ENCODE measurements at regions not wholly inside any gene's neighbourhood (a gene's known extent, or its start where the extent isn't known, plus 50 kb on each side); places are given as distances from the start of the nearest gene placed in this dataset.

- DNase-seq (ENCODE audit: low spot score), result no peak
- no peaks in the 10 kb centered on the region for H3K27me3 ChIP-seq (ENCODE audit: insufficient read depth)
- no peak overlapping the region for H2AFZ ChIP-seq
- no peak for TF ChIP-seq CREB1 (CRISPR knock-in tag; IDR thresholded peaks at IDR 0.05; ENCODE audit: low read depth)
- TF ChIP-seq ZNF114 (CRISPR knock-in tag; IDR thresholded peaks at IDR 0.05), result no peak
- no peak for TF ChIP-seq EZH2 (IDR thresholded peaks at IDR 0.05; ENCODE audit: low read depth, unreplicated experiment)
- no peak for TF ChIP-seq ZNF331 (CRISPR knock-in tag; IDR thresholded peaks at IDR 0.05; ENCODE audit: low read depth)
- TF ChIP-seq ETS1 (IDR thresholded peaks at IDR 0.05), result no peak
- TF ChIP-seq ZNF462 (CRISPR knock-in tag; IDR thresholded peaks at IDR 0.05), result no peak
- no peak for TF ChIP-seq STAT1 (IDR thresholded peaks at IDR 0.05; ENCODE audit: unreplicated experiment)
- no peak for TF ChIP-seq EZH2phosphoT487 (IDR thresholded peaks at IDR 0.05; ENCODE audit: unreplicated experiment)
- TF ChIP-seq NANOG (IDR thresholded peaks at IDR 0.05; ENCODE audit: borderline replicate concordance), result no peak
- TF ChIP-seq JUNB (IDR thresholded peaks at IDR 0.05; ENCODE audit: unreplicated experiment), result no peak
- no peak for TF ChIP-seq POLR2AphosphoS5 (IDR thresholded peaks at IDR 0.05; ENCODE audit: low read depth)
- no peak for TF ChIP-seq REST (IDR thresholded peaks at IDR 0.05; ENCODE audit: unreplicated experiment)
- TF ChIP-seq, protein P1, sequence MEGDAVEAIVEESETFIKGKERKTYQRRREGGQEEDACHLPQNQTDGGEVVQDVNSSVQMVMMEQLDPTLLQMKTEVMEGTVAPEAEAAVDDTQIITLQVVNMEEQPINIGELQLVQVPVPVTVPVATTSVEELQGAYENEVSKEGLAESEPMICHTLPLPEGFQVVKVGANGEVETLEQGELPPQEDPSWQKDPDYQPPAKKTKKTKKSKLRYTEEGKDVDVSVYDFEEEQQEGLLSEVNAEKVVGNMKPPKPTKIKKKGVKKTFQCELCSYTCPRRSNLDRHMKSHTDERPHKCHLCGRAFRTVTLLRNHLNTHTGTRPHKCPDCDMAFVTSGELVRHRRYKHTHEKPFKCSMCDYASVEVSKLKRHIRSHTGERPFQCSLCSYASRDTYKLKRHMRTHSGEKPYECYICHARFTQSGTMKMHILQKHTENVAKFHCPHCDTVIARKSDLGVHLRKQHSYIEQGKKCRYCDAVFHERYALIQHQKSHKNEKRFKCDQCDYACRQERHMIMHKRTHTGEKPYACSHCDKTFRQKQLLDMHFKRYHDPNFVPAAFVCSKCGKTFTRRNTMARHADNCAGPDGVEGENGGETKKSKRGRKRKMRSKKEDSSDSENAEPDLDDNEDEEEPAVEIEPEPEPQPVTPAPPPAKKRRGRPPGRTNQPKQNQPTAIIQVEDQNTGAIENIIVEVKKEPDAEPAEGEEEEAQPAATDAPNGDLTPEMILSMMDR (conservative IDR thresholded peaks at IDR 0.05; ENCODE audit: low read depth in 2 of 2), result no peak
- no peaks in the 10 kb centered on the region for H3K4me1 ChIP-seq (ENCODE audit: insufficient read depth)
- peaks cover 4% of the 10 kb centered on the region; the same call in 2 of the 3 replicates for H3K4me1 Mint-ChIP-seq
- no peak overlapping the region for H3K4me3 ChIP-seq
- peaks cover 5% of the 10 kb centered on the region; the same call in 2 of the 3 replicates for H3K9me3 Mint-ChIP-seq
- no peaks in the 10 kb centered on the region for H3F3A ChIP-seq (replicated peaks; ENCODE audit: low read depth)
- no peaks in the 10 kb centered on the region for H3K36me3 Mint-ChIP-seq (ENCODE audit: low read depth)
- no peaks in the 10 kb centered on the region for H3K79me2 ChIP-seq (replicated peaks; ENCODE audit: insufficient read depth)
- H3K9me2 ChIP-seq (ENCODE audit: insufficient read depth), result no peaks in the 10 kb centered on the region
- no peaks in the 10 kb centered on the region for H4K20me1 ChIP-seq (replicated peaks; ENCODE audit: insufficient read depth)
- no peak for ATAC-seq
- no peak overlapping the region for H3K4me2 ChIP-seq
- H3K27ac ChIP-seq (ENCODE audit: low read depth), result no peak overlapping the region
- H3K27me3 Mint-ChIP-seq (ENCODE audit: insufficient read depth, low read depth, poor library complexity), result no peaks in the 10 kb centered on the region
- H3K36me3 ChIP-seq (ENCODE audit: insufficient read depth), result no peaks in the 10 kb centered on the region
- H3K27ac Mint-ChIP-seq, result no peak overlapping the region
- no peak overlapping the region for H3K4me3 Mint-ChIP-seq
Measured at GRCh38 chr18:38811209-38811608, 1245.6 kb upstream of the CELF4 start.

Measured in GM23338 (cell line).